D721Med (cell line): ENCODE measurements at regions not wholly inside any gene's neighbourhood (a gene's known extent, or its start where the extent isn't known, plus 50 kb on each side); places are given as distances from the start of the nearest gene placed in this dataset.

ENCODE experiments used
- DNase-seq: peaks from one replicate; pipeline ENCODE4 v3.0.0; 2011; ENCODE audit warnings: low spot score; ENCODE audit not compliant: insufficient read length
- FAIRE-seq: peaks from 2 replicates; lab custom pipeline; 2011; peaks lifted over from hg19 to GRCh38; lab: Jason Lieb, UNC
- TF ChIP-seq, protein P1 (sequence below): IDR thresholded peaks from 2 replicates; pipeline ENCODE4 v1.5.1; 2012; ENCODE audit warnings: mild to moderate bottlenecking, control low read depth; ENCODE audit not compliant: insufficient read depth; ENCODE audit errors: missing control alignments

DNA sequence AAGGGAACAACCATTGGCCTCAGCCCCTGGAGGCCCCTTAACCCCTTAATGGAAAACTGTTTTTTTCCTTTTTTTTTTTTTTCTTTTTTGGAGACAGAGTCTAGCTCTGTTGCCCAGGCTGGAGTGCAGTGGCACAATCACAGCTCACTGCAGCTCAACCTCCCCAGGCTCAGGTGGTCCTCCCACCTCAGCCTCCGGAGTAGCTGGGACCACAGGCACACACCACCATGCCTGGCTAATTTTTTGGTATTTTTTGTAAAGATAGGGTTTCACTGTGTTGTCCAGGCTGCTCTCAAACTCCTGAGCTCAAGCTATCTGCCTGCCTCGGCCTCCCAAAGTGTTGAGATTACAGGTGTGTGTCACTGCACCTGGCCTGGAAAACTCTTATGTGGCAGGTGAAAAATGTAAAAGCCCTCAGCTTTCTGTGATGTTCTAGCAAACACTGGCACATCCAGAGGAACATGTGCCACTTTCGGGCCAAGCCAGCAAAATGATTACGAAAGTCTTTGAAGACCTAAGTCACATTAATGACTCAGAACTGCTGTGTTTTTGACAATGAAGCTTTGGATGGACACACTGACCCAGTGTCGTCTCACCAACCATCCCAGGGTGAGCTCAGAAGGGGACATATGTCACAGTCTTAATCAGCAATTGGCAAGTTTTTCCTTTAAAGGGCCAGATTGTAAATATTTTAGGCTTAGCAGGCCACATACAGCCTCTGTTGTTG lies 189.3 kb upstream of the TPM1 start:
- TF ChIP-seq, protein P1, sequence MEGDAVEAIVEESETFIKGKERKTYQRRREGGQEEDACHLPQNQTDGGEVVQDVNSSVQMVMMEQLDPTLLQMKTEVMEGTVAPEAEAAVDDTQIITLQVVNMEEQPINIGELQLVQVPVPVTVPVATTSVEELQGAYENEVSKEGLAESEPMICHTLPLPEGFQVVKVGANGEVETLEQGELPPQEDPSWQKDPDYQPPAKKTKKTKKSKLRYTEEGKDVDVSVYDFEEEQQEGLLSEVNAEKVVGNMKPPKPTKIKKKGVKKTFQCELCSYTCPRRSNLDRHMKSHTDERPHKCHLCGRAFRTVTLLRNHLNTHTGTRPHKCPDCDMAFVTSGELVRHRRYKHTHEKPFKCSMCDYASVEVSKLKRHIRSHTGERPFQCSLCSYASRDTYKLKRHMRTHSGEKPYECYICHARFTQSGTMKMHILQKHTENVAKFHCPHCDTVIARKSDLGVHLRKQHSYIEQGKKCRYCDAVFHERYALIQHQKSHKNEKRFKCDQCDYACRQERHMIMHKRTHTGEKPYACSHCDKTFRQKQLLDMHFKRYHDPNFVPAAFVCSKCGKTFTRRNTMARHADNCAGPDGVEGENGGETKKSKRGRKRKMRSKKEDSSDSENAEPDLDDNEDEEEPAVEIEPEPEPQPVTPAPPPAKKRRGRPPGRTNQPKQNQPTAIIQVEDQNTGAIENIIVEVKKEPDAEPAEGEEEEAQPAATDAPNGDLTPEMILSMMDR = no peak

DNA sequence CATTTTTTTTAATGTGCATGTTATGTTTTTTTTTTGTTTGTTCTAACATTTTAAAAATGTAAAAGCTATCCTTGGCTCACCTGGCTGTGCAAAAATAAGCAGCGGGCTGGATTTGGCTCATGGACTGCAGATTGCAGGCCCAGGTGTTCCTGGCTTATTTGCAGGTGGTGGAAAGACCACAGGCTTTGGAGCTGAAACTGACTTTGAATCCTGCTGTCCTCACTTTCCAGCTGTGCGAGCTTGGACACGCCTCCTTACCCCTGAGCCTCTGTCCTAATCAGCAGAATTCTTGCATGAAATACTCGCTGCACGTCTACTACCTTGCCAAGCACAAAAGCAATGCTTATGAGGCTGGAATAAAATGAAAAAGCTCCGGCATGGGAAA lies 188.7 kb upstream of the TPM1 start:
- FAIRE-seq (no peak), DNase-seq (no peak)
- TF ChIP-seq, protein P1 = no peak

More for the DNA sequence above, 189.3 kb upstream of the TPM1 start:
- DNase-seq (no peak), FAIRE-seq (no peak)

DNA sequence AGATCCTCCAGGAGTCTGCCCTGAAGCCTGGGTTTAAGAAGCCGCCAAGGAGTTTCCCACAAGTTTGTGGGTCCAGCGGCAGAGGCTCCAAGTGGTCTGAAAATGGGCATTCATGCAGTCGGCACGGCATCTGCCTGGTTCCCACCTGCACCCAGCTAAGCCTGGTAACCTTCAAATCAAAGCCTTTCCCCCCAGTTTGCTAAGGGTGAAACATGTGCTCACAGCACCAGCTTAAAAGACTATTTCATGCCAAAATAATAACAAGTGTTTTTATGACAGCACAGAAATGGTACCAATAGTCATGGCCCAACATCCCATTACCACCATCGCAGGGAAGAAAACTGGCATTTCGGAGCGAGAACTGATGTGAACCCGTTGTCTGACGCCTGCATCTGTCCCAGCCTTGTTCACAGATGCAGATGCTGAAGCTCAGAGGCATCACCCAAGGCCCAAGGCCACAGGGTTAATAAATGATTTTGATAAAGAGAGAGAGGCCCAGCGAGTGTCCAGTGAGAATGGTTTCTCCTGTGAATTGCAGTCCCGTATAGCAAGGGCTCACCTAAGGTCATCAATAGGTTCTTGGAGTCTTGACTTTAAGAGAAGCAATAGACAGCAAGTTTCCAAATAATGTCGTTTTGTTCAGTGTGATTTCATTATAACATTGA lies 188.0 kb upstream of the TPM1 start:
- no peak for DNase-seq
- TF ChIP-seq, protein P1 = no peak
- no peak for FAIRE-seq

DNA sequence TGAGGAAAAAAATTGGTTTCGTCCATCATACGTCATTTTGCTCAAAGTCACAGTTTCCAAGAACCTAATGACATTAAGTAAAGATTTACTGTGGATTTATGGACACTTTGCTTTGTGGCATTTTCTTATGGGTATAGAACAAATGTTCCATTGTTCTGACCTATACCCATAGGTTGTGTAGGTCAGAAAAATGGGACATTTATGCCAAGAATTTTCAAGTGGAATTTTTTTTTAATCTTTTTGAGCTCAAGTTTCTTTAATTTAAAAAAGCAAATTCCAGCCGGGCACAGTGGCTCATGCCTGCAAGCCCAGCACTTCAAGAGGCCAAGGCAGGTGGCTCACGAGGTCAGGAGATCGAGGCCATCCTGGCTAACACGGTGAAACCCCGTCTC lies 187.5 kb upstream of the TPM1 start:
- no peak for DNase-seq
- no peak for FAIRE-seq
- TF ChIP-seq, protein P1 = no peak

DNA sequence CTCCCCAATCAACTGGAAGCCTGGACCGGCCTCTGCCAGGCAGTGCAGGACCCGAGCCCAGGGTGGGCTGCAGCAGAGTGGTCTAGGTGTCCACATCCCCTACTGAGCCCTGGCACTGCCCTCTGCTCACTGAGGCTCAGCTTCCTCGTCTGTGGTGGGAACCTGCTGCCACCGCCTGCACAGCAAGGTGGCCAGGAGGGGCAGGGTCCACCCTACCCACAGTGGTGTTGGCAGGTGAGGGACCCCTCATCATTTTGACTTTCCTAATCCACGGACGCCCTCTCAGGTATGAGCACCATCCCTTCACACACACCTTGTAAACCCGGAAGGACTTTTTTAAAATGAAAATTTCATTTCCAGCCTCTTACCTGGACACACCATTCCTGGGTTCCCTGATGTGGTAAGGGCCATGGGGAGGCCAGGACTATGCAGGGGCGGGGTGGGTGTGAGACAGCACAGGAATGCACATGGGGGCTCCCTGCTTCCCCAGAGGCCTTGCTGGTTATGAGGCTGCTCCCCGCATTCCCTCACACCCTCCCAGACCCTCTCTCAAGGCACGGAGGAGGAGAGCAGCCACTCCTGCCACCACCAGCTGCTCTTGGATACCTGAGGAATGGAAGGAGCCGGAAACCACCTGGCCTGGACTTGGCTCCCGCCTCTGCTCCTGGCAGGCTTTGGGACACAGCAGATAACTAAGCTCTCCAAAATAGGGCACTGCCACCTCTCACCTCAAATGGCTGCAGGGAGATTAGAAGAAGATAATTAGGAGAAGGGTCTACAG lies 185.9 kb upstream of the TPM1 start:
- TF ChIP-seq, protein P1 = no peak
- FAIRE-seq (no peak), DNase-seq (no peak)

DNA sequence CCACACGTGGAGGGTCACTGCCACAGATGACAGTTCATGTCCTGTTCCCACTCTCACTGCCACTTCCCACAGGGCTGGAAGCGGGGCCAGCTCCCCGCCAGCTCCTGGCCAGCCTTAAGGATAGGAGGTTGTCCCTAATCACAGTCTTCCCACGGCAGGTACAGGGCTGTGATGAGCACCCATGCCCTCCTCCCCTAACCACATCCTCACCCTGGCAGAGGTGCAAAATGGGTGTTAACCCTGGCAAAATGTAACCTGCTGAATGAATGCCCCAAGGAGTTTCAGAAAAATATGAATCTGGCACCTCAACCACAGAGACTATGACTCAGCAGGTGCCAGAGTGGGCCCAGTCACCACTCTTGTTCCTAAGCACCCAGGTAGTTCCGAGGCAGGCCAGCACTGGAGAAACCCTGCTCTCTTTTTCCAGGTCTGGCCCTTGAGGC lies 185.1 kb upstream of the TPM1 start:
- FAIRE-seq (no peak), DNase-seq (no peak)
- TF ChIP-seq, protein P1 = no peak
